ENCODE measurements at regions not wholly inside any gene's neighbourhood (a gene's known extent, or its start where the extent isn't known, plus 50 kb on each side); places are given as distances from the start of the nearest gene placed in this dataset.

GRCh38 chr2:201968476-201968875 is 65.2 kb upstream of the FZD7 start:
- no peak for DNase-seq

GRCh38 chr2:201969241-201969937 is 64.3 kb upstream of the FZD7 start:
- DNase-seq: no peak

DNA sequence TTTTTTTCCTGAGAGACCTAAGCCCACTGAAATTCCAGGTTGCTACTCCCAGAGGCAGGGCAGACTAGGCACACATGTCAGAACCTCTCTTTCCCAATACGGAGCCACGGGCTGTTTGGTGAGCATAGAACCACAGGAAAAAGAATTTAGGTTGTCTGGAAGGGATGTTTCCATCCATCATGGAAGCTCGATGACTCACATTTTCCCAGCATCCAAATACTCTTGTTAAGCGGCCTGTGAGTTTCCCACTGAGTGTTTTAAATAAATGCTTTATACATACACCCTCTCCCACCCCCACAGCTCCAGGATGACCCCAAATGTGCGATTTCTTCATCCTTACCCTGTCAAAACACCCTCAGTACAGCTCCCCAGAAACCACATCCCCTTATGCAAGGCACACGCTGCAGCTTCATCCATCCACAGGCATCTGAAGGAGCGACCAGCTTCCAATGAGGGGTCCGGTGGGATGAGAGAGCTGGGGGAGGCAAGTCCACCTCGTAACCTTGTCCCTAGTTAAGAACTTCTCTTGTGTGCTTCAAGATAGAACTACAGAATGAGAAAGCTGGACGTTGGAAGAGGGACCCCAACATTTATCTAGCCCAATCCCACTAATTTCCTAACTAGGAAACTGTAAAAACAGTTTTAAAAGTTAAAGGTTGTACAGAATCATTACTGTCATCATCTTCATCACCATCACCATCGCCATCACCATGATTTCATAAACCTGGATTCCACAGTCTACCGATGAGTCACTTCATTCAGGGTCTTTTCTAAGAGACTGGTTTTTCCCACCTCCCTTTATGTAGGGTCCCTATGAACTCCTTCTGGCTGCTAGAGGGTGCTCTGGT is 63.5 kb upstream of the FZD7 start:
- no peak for DNase-seq

- DNase-seq: no peak
Measured at GRCh38 chr2:201970786-201971108, 62.9 kb upstream of the FZD7 start.

DNA sequence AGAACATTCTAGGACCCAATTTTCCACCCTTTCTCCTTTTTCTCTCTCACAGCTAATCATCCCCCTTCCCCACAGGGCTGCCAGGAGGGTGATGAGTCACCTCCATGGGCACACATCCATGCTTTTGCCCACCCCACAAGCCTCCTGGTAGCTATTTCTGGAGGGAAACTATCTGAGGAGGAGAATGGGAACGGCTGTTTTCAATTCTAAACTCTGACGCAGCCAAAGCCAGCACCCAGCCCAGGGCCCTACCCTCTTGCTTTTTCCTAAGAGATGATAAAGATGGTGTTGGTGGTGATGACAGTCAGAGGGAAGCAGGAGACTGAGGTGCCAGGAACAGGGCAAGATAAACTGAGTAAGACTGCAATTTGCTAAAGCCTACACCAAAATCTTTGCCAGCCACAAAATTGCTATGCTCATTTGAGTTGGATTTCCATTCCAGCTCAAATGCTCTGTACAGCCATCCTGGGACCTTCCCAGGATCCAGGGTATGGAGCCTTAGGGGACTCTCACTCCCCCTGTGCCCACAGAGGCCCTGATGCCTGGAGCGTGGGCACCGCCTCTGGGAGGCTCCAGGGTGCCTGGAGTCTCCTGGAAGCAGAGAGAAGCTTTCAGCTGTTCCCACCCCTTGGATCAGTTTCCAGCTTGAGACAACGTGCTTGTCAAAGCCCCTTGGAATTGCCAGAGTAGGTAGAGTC is 62.0 kb upstream of the FZD7 start:
- peak in 20 of 56 donors; percentile 7 to 55 (median 18) for DNase-seq

GRCh38 chr2:201972621-201973255 is 60.9 kb upstream of the FZD7 start:
- DNase-seq: no peak

- DNase-seq: no peak
Measured at GRCh38 chr2:201973305-201973928, 60.2 kb upstream of the FZD7 start.

- no peak for DNase-seq
Measured at GRCh38 chr2:201974171-201975100, 59.2 kb upstream of the FZD7 start.

GRCh38 chr2:201975434-201975833 is 58.2 kb upstream of the FZD7 start:
- no peak for DNase-seq

GRCh38 chr2:201975964-201976612 is 57.6 kb upstream of the FZD7 start:
- no peak for DNase-seq

DNA sequence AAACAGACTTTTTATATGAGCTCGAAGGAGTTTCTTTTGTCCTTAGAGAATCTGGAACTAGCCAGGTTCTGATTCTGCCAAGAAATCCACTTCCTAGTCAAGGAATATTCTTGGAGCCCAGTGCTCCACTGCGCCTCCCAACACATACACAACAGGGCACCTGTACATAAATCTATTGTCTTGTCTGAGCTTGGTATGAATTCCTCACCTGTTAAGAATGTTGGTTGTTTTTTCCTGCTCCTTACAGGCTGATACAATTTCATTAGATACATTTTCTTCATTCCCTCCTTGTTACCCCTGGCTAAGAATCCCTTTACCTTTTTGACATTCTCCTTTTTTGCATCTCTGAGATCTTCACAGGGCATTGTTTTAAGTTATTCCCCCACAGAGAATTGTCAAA is 56.0 kb upstream of the FZD7 start:
- DNase-seq: no peak

GRCh38 chr2:201978333-201978732 is 55.3 kb upstream of the FZD7 start:
- no peak for DNase-seq

- DNase-seq: no peak
Measured at GRCh38 chr2:201978986-201979385, 54.7 kb upstream of the FZD7 start.

DNA sequence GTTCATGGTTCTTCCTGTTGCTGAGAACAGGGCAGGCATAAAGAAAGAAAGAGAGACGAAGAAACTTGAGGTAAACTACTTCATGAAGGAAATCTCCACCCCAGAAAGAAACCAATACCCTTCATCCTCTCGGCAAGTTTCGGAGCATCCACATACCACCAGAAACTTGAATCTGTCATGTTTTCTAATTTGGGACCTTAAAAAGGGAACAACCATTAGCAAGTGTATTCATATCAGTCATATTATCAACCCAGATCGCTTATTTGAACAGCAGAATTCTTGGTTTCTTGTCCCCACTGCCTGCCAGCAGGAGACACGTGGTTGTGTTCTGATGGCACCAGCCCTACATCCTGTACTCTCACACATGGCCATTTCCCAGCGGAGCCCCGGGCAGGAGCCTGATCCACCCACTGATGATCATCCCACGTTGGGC is 53.2 kb upstream of the FZD7 start:
- no peak for DNase-seq

GRCh38 chr2:201980946-201981345 is 52.7 kb upstream of the FZD7 start:
- no peak for DNase-seq

DNA sequence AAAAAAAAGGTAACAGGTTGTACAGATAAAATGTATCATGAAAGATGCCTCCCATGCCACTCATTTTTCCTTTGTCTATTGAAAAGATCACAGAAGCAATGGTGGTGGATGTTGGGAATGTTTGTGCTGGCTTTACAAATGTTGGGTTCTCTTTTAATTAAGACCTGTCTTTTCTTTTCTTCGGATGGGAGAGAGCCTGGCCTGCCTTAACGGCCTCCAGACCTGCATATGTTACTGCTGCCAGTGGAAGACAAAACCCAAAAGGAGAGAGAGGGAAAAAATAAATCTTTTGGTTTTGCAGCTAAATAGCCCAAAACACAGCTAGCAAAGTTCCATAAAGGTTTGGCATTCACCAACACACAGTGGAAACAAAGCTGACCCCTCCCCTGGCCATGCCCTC is 50.5 kb upstream of the FZD7 start:
- DNase-seq: no peak

GRCh38 chr2:201983800-201984199 is 49.9 kb upstream of the FZD7 start:
- no peak for DNase-seq

Data from amygdala (tissue), 56 donors.